DOHH2 (cell line): ENCODE measurements at regions not wholly inside any gene's neighbourhood (a gene's known extent, or its start where the extent isn't known, plus 50 kb on each side); places are given as distances from the start of the nearest gene placed in this dataset.

Experiments used
- EZH2phosphoT487 ChIP-seq: fragments of 200-600 bp; sonication (generic); IDR thresholded peaks from 2 replicates; pipeline ENCODE4 v1.6.1; 2017; ENCODE audit warnings: borderline replicate concordance, mild to moderate bottlenecking, antibody characterized with exemption, low read length, moderate library complexity, mixed read lengths
- TF ChIP-seq, protein P1 (sequence below): fragments of 200-600 bp; sonication (generic); IDR thresholded peaks from one replicate; pipeline ENCODE4 v1.5.1; 2014; ENCODE audit warnings: antibody characterized with exemption, mild to moderate bottlenecking, low read depth, low read length; ENCODE audit not compliant: poor library complexity, severe bottlenecking

- TF ChIP-seq, protein P1, sequence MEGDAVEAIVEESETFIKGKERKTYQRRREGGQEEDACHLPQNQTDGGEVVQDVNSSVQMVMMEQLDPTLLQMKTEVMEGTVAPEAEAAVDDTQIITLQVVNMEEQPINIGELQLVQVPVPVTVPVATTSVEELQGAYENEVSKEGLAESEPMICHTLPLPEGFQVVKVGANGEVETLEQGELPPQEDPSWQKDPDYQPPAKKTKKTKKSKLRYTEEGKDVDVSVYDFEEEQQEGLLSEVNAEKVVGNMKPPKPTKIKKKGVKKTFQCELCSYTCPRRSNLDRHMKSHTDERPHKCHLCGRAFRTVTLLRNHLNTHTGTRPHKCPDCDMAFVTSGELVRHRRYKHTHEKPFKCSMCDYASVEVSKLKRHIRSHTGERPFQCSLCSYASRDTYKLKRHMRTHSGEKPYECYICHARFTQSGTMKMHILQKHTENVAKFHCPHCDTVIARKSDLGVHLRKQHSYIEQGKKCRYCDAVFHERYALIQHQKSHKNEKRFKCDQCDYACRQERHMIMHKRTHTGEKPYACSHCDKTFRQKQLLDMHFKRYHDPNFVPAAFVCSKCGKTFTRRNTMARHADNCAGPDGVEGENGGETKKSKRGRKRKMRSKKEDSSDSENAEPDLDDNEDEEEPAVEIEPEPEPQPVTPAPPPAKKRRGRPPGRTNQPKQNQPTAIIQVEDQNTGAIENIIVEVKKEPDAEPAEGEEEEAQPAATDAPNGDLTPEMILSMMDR: no peak
- no peak for TF ChIP-seq EZH2phosphoT487
These were observed 295.1 kb upstream of the CDYL start for GRCh38 chr6:4480788-4481735.
